Hindlimb muscle (tissue), 1 donor: ENCODE measurements at regions not wholly inside any gene's neighbourhood (a gene's known extent, or its start where the extent isn't known, plus 50 kb on each side); places are given as distances from the start of the nearest gene placed in this dataset.

Experiments used
- DNase-seq: peaks from one replicate; pipeline ENCODE4 v3.0.0-alpha.2; 2013

GRCh38 chr11:127683321-127683720 lies 682.8 kb upstream of the KIRREL3 start:
- DNase-seq = no peak

GRCh38 chr11:127679816-127680545 lies 679.4 kb upstream of the KIRREL3 start:
- no peak for DNase-seq

GRCh38 chr11:127678631-127679030 lies 678.1 kb upstream of the KIRREL3 start:
- DNase-seq = no peak

GRCh38 chr11:127677660-127678425 lies 677.3 kb upstream of the KIRREL3 start:
- DNase-seq = no peak

- DNase-seq = no peak
Measured at GRCh38 chr11:127675581-127675980, 675.0 kb upstream of the KIRREL3 start.

- no peak for DNase-seq
Measured at GRCh38 chr11:127674754-127675153, 674.2 kb upstream of the KIRREL3 start.

- no peak for DNase-seq
Measured at GRCh38 chr11:127670374-127671119, 670.0 kb upstream of the KIRREL3 start.

GRCh38 chr11:127656116-127656836 lies 655.7 kb upstream of the KIRREL3 start:
- DNase-seq = no peak

GRCh38 chr11:127653076-127653475 lies 652.5 kb upstream of the KIRREL3 start:
- no peak for DNase-seq

- no peak for DNase-seq
Measured at GRCh38 chr11:127651888-127652221, 651.3 kb upstream of the KIRREL3 start.

GRCh38 chr11:127651175-127651887 lies 650.8 kb upstream of the KIRREL3 start:
- DNase-seq = no peak

- DNase-seq = no peak
Measured at GRCh38 chr11:127649958-127650357, 649.4 kb upstream of the KIRREL3 start.

- no peak for DNase-seq
Measured at GRCh38 chr11:127649071-127649470, 648.5 kb upstream of the KIRREL3 start.

GRCh38 chr11:127648583-127648982 lies 648.0 kb upstream of the KIRREL3 start:
- DNase-seq = no peak

- no peak for DNase-seq
Measured at GRCh38 chr11:127644366-127644765, 643.8 kb upstream of the KIRREL3 start.

GRCh38 chr11:127643268-127644058 lies 642.9 kb upstream of the KIRREL3 start:
- DNase-seq = no peak

- no peak for DNase-seq
Measured at GRCh38 chr11:127640561-127641451, 640.2 kb upstream of the KIRREL3 start.

- no peak for DNase-seq
Measured at GRCh38 chr11:127639916-127640315, 639.3 kb upstream of the KIRREL3 start.

GRCh38 chr11:127632976-127633680 lies 632.6 kb upstream of the KIRREL3 start:
- DNase-seq = no peak

GRCh38 chr11:127632546-127632945 lies 632.0 kb upstream of the KIRREL3 start:
- no peak for DNase-seq
